HG03571 (cell line): ENCODE measurements at regions not wholly inside any gene's neighbourhood (a gene's known extent, or its start where the extent isn't known, plus 50 kb on each side); places are given as distances from the start of the nearest gene placed in this dataset.
"Not testable (repeated sequence)": the region's sequence is repeated elsewhere in the genome, so short reads cannot be mapped to it uniquely, and the experiment has no call there.

ENCODE experiments used
- ATAC-seq: cut with Tn5 transposase; IDR thresholded peaks from one replicate; pipeline ENCODE4 v1.9.1; 2021; ENCODE audit not compliant: unreplicated experiment

DNA sequence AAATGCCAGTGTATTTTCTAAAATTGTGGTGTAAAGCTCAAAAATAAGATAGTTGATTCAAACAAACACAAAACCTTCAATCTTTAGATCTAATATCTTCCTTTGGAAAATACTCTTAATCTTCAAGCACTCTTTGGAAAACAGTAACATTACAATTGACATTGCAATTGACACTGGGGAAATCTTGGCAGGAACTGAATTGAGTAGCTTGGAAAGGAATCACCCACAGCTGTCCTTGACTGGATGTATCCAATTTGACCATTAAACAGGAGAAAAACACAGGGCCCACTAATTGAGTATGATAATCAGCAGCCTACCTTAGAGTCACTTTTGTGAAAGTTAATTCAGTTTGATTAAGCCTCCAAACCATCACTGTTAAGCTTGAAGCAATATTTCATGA lies 776.7 kb downstream of the DTWD2 start:
- ATAC-seq: no peak

DNA sequence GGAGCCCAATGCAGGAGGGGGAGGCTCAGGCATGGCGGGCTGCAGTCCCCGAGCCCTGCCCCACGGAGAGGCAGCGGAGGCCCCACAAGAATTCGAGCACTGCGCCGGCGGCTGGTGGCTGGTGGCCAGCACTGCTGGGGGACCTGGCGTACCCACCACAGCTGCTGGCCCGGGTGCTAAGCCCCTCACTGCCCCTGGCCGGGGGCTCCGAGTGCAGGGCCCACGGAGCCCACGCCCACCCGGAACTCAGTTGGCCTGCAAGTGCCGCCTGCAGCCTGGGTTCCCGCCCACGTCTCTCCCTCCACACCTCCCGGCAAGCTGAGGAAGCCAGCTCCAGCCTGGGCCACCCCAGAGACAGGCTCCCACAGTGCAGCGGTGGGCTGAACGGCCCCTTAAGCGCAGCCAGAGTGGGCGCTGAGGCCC lies 780.3 kb downstream of the DTWD2 start:
- ATAC-seq: no peak

DNA sequence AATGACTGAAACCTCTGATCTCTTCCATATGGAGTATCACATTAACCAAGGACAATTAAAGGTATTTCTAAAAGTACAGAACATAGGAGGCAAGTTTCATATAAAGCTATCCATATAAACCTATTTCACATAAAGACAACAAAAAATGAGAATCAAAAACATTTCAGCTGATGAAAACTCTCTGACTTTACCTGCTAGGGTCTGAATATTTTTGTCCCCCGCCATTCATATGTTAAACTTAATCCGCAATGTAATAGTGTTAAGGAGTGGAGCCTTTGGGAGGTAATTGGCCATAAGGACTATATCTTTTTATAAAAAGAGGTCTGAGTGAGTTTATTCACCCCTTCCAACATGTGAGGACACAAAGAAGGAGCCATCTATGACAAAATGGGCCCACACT lies 788.5 kb downstream of the DTWD2 start:
- no peak for ATAC-seq

DNA sequence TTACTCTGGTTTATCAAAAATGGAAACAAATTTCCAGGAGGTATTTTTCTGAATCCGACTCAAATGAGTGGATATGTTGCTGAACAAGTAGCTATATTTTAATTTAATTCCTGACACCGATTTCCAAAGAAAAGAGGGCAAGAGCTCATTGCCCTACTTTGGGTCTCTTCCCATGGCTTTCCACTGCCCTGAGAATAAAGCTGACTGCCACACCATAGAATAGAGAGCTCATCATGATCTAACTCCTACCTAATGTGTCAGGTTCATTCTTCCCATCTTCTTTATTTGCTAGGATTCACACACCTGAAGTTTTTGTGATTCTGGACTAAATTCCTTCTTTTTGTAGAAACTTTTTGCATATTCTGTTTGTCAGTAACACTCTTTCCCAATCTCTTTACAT lies 792.1 kb downstream of the DTWD2 start:
- no peak for ATAC-seq

DNA sequence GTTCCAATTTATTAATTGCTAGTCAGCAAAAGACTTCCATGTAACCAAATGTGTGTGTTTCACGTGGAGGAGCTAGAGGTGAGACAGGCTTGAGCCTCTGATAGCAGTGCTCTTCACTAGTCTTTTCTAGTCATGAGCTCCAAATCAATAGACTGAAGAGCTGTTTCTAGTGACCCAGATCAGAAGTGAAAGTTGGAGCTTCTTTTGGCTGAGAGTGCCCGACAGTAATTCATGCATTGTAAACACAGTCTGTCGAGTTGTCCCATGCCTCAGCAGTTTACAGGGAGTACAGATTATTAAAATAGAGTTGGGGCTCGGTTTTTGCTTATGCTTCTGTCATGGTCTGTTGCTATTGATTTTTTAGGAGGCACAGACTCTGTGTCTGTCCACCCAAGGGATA lies 793.1 kb downstream of the DTWD2 start:
- ATAC-seq: no peak

DNA sequence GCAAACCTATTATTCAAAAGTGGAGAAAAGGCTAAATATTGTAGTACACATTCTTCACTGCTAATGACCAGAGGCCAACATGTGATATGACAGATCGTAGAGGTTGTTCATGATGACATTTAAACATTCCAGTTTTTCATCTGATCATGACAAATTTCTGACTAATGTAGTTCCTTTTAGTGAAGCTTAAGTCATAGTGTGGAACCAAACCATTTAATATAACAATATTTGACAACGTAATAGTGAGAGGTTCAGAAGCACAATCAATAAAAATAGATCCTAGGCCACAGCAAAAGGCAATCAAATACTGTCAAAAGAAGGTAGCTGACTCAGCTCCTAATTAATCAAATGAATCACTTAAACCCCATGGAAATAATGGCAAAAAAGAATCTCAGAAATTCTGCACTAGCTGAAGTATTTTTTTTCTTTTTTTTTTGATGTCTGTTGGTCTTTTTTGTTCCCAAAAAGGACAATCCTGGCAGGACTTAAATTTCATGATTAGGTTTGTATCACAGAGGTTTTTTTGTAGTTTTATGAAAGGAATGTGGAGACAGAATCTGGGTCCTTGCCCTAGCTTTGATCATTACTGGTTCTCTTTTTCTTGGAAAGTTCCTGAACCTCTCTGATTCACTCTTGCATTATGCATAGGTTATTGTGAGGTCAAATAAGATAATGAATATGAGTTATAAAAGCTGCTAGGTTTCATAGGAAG lies 795.0 kb downstream of the DTWD2 start:
- ATAC-seq: no peak

DNA sequence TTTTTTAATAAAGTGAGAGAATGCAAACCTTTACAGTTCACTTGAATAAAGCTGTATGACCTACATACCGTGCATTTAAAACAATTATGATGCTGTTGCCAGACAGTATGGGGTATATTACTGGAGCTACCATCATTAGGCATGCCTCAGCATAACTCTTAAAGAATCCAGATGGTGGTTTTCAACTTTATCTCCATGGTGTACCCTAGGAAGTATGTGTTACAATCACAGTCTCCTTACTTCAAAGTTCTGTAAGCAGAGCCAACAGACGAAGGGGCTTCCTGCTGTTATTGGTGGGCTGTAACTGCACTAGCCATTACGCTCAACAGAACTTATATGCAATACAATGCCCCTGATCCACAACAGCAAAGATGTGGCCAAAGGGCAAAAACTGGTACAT lies 803.3 kb downstream of the DTWD2 start:
- ATAC-seq: no peak

DNA sequence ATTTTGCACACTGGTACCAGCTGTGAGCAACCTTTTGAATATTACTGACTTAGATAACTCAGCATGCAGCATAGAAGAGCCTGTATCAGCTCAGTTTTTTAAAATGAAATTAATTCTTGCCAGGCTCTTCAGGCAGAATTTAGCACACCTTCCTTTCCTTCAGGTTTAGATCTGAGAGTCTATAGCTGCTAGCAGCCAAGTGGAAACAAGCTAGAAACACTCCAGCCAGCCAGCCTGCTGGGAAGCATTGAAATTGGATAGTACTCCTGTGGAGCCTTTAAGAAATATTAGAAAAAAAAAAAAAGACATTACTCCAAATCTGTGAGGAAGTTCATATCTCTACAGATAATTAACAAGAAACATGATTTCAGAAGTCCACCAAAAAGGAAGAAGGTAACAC lies 812.2 kb downstream of the DTWD2 start:
- no peak for ATAC-seq

DNA sequence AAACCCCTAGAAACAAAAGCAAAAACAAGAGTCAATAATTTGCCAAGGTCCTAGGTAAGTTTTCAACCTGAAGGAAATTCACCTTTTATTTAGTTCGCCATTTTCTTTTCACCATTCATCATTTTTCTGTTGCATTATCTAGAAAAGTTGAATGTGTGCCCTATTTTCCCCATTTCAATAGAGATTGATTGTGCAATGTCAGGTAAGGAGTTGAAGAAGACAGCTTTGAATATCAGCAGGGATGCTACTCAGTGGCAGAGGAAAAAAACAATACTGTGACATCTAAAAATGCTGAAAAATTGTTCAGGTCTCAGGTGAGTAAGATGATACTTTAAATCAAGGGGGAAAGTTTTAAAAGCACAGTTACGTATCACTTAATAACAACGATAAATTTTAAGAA lies 813.7 kb downstream of the DTWD2 start:
- no peak for ATAC-seq

DNA sequence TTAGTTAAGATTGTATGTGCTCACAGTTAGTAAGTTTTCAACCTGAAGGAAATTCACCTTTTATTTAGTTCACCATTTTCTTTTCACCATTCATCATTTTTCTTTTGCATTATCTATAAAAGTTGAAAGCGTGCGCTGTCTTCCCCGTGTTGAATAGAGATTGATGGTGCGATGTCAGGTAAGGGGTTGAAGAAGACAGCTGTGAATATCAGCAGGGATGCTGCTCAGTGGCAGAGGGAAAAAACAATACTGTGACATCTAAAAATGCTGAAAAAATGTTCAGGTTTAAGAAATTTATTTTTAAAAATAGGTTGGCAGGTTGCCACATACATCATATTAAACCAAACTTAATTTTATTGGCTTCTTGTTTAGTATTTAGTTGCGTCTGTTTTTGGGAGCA lies 815.0 kb downstream of the DTWD2 start:
- ATAC-seq: no peak

DNA sequence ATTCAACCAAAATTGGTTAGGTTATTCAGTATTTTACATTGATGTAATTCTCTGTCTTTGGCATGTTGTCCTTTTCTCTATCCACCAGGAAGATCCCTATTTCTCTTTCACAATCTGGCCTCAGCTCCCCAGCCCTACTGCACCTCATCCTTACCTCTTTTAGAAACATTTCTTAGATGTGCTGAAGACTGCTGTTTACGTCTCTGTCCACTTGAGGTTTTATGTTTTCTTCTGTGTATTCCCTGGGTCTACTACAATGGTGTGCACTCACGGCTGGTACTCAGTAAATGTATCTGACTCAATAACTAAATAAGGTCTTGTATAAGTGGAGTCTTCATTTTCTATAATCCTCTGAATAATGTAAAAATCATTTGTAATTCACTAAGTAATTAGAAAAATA lies 822.7 kb downstream of the DTWD2 start:
- no peak for ATAC-seq

DNA sequence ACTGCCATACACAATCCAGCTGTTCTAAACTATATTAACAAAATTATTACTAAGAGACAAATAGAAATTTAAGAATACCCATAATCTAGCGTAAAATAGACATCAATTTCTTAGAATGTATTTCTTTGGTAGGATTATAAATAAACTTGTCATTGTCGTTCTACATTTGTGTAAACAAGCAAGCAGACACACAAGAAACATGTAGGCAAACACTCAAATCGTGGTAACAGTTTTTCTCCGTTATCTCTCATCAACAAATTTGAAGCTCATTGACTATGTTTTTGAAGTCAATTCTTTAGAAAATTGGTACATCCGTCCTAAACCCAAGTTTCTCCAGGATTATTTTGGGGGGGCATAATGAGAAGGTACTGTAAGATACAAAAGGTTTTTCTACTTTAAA lies 832.2 kb downstream of the DTWD2 start:
- no peak for ATAC-seq

DNA sequence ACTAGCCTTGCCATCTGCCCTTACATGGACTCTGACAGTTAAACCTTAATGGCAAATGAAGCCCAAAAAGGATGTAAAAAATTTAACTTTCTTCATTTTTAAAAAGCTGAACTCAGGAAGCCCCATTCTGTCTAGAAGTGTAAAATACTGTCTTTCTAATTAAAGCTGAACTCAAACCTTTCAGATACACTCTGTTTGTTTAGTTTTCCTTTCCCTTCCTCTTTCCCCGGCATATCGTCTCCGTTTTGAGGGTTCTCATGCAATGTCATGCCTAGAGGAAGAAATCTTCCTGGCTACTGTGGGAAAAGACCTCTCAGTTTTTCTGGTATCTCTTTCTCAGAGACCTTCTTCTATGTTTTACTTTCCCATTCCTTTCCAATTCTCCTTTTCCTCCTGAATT lies 841.5 kb downstream of the DTWD2 start:
- ATAC-seq: no peak

DNA sequence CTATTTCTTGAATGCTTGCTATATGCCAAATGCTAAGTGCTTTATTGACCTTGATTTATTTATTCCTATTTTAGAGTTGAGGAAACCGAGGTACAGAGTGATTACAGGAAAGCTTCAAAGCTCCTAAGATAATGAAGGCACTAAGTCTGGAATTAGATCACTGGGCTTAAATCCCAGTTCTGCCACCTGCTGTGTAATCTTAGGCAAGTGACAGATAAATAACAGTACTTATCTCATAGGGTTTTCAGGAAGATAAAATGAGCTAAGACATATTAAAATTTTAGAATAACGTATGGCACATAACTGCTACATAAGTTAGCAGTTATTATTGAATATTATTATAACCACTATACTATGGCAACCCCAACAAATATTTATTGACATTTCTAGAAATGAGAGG lies 843.8 kb downstream of the DTWD2 start:
- no peak for ATAC-seq

DNA sequence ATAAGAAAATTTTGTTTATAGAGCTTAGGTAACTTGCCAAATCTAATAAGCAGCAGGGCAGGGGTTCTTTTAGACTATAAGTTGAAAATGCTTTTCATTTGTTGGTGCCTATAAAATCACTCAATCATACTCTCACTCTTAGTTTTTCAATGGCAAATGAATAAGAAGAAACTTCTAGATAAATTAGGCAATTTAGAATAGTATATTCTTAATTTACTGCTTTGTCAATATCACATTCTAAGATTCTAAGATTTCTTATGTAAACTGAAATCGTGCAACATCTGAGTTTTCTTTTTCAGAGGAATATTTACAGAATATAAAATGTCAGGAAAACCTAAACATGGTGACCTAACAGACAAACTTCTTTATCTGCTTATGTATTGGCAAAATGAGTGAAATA lies 849.0 kb downstream of the DTWD2 start:
- ATAC-seq: no peak

DNA sequence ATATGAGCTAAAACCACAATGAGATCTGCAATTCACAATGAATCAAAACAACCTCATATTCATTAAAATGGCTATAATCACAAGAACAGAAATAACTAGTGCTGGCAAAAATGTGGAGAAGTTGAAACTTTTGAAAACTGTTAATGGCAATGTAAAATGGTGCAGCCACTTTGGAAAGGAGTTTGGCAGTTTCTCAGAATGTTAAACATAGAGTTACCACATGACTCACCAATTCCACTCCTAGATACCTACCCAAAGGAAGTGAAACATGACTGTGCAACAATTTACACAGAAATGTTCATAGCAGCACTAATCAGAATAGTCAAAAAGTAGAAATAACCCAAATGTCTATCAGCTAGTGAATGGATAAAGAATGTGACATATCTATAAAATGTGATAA lies 862.2 kb downstream of the DTWD2 start:
- no peak for ATAC-seq

DNA sequence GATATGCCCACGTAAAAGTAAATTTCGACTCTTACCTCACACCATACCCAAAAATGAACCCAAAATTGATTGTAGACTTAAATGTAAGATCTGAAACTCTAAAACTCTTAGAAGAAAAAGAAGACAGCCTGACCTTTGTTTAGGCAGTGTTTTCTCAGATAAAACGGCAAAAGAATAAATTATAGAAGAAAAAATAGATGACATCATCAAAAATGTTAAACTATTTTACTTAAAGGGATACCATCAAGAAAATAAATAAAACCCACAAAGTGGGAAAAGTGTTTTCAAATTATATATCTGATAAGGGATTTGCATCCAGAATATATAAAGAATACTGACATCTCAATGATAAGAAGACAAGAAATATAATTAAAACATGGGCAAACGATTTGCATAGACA lies 862.7 kb downstream of the DTWD2 start:
- ATAC-seq: no peak

DNA sequence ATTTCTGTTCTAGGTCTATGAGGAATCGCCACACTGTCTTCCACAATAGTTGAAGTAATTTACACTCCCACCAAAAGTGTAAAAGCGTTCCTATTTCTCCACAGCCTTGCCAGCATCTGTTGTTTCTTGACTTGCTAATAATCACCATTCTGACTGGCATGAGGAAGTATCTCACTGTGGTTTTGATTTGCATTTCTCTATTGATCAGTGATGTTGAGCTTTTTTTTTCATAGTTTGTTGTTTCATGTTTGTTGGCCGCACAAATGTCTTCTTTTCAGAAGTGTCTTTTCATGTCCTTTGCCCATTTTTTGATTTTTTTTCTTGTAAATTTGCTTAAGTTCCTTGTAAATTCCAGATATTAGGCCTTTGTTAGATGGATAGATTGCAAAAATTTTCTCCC lies 867.1 kb downstream of the DTWD2 start:
- ATAC-seq: no peak

DNA sequence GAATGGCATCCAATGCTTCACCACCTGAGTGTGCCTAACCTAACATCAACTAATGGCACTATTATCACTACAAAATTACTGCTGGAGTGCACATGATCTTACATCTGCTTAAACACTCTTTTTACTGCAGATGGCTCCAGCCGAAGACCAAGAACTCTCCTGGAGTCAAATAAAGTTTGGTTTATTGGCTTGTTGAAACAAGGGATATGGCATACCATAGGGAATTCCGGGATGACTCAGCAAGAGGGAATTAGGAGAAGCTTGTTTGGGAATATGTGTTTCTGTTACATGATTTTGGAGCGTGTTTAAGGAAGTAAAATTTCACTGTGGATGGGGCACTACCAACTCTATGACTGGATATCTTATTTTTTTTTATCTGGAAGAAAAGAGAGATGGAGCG lies 872.6 kb downstream of the DTWD2 start:
- no peak for ATAC-seq

DNA sequence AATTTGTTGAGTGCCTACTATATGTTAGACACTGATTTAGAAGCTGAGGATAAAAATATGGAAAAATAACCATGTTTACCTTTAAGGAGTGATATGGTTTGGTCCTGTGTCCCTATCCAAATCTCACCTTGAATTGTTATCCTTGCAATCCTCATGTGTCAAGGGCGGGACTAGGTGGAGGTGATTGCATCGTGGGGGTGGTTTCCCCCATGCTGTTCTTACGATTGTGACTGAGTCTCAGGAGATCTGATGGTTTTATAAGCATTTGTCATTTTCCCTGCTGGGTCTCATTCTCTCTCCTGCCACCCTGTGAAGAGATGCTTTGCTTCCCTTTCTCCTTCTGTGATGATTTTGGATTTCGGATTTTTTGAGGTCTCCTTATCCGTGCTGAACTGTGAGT lies 876.4 kb downstream of the DTWD2 start:
- ATAC-seq: no peak

DNA sequence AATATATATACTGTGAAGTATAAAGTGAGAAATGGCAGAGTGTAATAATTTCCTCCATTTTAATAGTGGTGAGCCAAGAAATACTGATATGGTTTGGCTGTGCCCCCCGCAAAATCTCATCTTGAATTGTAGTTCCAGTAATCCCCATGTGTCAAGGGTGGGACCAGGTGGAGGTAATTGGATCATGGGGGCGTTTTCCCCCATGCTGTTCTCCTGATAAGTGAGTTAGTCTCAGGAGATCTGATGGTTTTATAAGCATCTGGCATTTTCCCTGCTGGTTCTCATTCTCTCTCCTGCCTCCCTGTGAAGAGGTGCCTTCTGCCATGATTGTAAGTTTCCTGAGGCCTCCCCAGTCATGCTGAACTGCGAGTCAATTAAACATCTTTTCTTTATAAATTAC lies 881.1 kb downstream of the DTWD2 start:
- ATAC-seq: not testable (repeated sequence)

DNA sequence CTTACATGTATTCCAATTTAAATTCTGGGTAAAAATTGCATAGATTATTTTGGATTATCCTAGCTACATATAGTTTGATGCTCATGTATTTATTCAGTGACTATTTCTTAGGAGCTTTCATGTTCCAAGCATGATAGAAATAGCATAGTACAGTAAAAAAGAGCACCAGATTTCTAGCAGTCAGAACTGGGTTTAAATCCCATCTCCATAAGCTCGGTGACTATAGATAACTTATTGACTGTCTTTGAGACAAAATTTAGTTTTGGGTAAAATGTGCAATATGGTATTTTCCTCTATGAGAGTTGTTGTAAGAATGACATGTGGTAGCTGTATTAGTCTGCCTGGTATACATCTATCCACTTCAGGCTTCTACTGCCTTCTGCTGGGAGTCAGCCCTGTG lies 889.6 kb downstream of the DTWD2 start:
- ATAC-seq: no peak

DNA sequence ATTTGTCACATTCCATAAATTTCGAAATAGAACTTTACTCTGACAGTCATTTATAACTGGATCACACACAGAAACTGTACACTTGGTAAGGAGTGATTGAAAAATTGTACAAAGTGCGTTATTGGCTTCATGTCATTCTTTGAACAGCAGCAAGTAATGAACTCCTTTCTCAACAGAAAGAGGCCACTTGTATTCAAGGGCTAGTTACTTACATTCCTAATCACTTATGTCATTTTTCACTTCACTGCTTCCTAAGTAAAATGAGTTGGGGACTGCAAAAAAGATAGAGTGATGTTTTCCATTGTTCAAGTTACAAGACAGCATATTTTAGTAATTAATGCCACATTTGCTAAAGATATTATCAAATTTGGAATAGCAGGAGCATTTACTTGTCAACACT lies 893.2 kb downstream of the DTWD2 start:
- ATAC-seq: no peak

DNA sequence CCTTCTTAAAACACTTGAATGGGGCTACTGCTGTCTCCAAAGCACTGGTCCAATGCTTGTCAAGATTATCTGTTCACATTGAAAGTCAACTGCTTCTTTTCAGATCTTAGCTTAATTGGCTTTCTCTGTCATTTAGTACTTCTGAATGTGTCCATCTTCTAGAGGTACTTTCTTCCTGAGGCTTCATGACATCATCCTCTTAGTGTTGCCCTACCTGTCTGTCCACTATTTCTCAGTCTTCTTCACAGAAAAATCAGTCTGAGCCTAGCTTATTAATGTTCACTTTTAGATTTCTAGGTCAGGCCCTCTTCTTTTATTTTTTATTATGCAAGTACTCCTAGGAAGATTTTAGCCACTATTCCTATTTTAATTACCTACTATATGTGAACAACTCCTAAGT lies 899.9 kb downstream of the DTWD2 start:
- ATAC-seq: no peak
